ENCODE measurements at regions not wholly inside any gene's neighbourhood (a gene's known extent, or its start where the extent isn't known, plus 50 kb on each side); places are given as distances from the start of the nearest gene placed in this dataset.

- no peak overlapping the region for H3K4me3 ChIP-seq
- intact Hi-C loops (cut with DNase I; ENCODE audit: low total_unique reads) = no loop called here
- peaks cover 0 to 16% (median 8%) of the 10 kb centered on the region in 4 donors for H3K9me3 ChIP-seq
- DNase-seq = no peak
- H3K4me1 ChIP-seq = peaks cover 0 to 14% (median 0%) of the 10 kb centered on the region in 4 donors
- no peaks in the 10 kb centered on the region for H3K36me3 ChIP-seq
- TF ChIP-seq POLR2A (IDR thresholded peaks at IDR 0.05) = no peak
- TF ChIP-seq CTCF (IDR thresholded peaks at IDR 0.05) = no peak
- no peak for TF ChIP-seq POLR2AphosphoS5 (IDR thresholded peaks at IDR 0.05)
- no peak for TF ChIP-seq EP300 (IDR thresholded peaks at IDR 0.05)
- 77 to 100% (median 94%) methylated on average over 2 of the region's 2 CpGs for WGBS, 5 donors
- peaks cover 0 to 6% (median 0%) of the 10 kb centered on the region in 3 donors for H3K27me3 ChIP-seq
- no peak overlapping the region for H3K27ac ChIP-seq
Measured at GRCh38 chr10:24046060-24046459, 162.9 kb upstream of the KIAA1217 start.

GRCh38 chr10:24047176-24047575 is 161.8 kb upstream of the KIAA1217 start:
- Histone ChIP-seq H3K27ac (no peak overlapping the region), H3K4me3 (no peak overlapping the region), H3K27me3 (no peaks in the 10 kb centered on the region), H3K36me3 (no peaks in the 10 kb centered on the region), H3K4me1 (peaks cover 0 to 7% (median 0%) of the 10 kb centered on the region in 4 donors), H3K9me3 (peaks cover 0 to 17% (median 8%) of the 10 kb centered on the region in 4 donors)
- 76 to 95% (median 89%) methylated on average over 1 of the region's 1 CpG for WGBS, 5 donors
- DNase-seq = no peak
- no peak for TF ChIP-seq POLR2A (IDR thresholded peaks at IDR 0.05)
- TF ChIP-seq EP300 (IDR thresholded peaks at IDR 0.05) = no peak
- no peak for TF ChIP-seq POLR2AphosphoS5 (IDR thresholded peaks at IDR 0.05)
- TF ChIP-seq CTCF (IDR thresholded peaks at IDR 0.05) = no peak
- intact Hi-C loops (cut with DNase I; ENCODE audit: low total_unique reads) = no loop called here

DNA sequence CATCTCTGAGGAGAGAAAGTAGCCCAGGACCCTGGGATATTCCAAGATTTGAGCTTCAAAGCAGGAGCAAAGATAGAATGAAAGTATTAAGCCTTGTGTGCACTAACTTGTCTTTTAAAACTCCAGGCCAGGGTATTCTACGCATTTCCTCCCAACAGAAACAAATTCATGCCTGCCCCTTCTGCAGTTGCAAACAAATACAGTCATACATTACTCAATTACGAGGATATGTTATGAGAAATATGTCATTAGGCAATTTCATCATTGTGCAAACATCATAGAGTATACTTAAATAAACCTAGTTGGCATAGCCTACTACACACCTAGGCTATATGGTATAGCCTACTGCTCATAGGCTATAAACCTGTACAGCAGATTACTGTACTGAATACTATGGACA is 154.5 kb upstream of the KIAA1217 start:
- Histone ChIP-seq H3K4me1 (no peaks in the 10 kb centered on the region), H3K36me3 (no peaks in the 10 kb centered on the region), H3K9me3 (peaks cover 0 to 17% (median 8%) of the 10 kb centered on the region in 4 donors), H3K27ac (no peak overlapping the region), H3K4me3 (no peak overlapping the region), H3K27me3 (no peaks in the 10 kb centered on the region)
- 60 to 63% (median 61%) methylated on average over 2 of the region's 2 CpGs for WGBS, 5 donors
- no peak for TF ChIP-seq POLR2A (IDR thresholded peaks at IDR 0.05)
- no peak for TF ChIP-seq CTCF (IDR thresholded peaks at IDR 0.05)
- no peak for TF ChIP-seq POLR2AphosphoS5 (IDR thresholded peaks at IDR 0.05)
- TF ChIP-seq EP300 (IDR thresholded peaks at IDR 0.05) = no peak
- DNase-seq = no peak
- intact Hi-C loops (cut with DNase I; ENCODE audit: low total_unique reads) = no loop called here

GRCh38 chr10:24080207-24080606 is 128.7 kb upstream of the KIAA1217 start:
- no peak for DNase-seq
- Histone ChIP-seq H3K27ac (no peak overlapping the region), H3K4me1 (no peaks in the 10 kb centered on the region), H3K27me3 (no peaks in the 10 kb centered on the region), H3K36me3 (no peaks in the 10 kb centered on the region), H3K9me3 (no peaks in the 10 kb centered on the region), H3K4me3 (no peak overlapping the region)
- 83 to 90% (median 87%) methylated on average over 4 of the region's 4 CpGs for WGBS, 5 donors
- intact Hi-C loops (cut with DNase I; ENCODE audit: low total_unique reads) = no loop called here
- no peak for TF ChIP-seq EP300 (IDR thresholded peaks at IDR 0.05)
- no peak for TF ChIP-seq CTCF (IDR thresholded peaks at IDR 0.05)
- no peak for TF ChIP-seq POLR2AphosphoS5 (IDR thresholded peaks at IDR 0.05)
- no peak for TF ChIP-seq POLR2A (IDR thresholded peaks at IDR 0.05)
